GM21576 (cell line): ENCODE measurements at regions not wholly inside any gene's neighbourhood (a gene's known extent, or its start where the extent isn't known, plus 50 kb on each side); places are given as distances from the start of the nearest gene placed in this dataset.

Experiments
- ATAC-seq: cut with Tn5 transposase; IDR thresholded peaks from one replicate; pipeline ENCODE4 v1.9.1; 2021; ENCODE audit warnings: mild to moderate bottlenecking, moderate library complexity; ENCODE audit not compliant: unreplicated experiment

DNA sequence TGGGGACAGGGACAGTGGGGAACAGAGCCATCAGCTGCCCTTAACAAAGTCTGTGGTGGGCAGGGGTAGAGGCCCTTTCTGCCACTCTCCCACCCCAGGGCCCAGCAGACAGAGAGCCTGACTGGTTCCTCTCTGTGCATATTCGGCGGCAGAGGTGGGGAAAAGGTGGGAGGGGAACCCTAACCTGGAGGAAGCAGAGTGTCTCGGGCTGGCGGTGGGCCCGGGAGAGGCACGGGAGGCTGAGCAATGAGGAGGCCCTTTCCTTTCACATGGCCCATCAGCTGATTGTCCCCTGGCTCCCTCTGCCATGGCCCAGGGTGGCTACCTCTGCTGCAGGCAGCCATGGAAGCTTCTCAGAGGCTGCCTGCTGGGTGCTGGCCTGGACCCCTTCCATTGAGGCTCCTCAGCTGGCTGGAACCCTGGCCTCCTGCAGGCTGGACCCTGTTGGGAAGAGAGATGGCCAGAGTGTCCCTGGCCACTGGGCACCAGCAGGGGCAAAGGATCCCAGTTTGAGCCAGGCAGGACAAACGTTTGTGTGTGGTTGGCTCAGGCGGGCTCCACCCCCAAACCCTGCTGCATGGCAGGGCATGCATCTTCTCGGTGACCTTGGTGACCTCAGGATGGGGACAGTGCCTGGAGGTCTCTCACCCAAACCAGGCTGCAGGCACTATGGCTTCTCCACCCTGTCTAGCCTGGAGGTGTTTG, 202.8 kb upstream of the ZNF536 start:
- ATAC-seq, result no peak

DNA sequence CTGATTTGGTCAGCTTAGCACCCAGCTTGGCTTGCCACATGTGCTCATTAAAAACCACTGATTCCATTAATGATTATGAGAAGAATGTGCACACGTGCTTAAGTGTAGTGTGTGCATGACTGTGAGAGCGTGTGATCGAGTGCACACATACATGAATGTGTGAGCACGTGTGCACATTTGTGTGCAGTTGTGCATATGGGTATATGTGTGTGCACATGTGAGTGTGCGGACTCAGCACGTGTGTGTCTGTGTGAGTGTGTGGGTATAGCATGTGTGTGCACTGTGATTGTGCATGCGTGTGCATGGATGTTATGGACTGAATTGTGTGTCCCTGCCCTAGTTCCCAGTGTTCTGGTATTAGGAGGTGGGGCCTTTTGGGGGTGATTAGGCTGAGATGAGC, 202.1 kb upstream of the ZNF536 start:
- no peak for ATAC-seq

- ATAC-seq, result no peak
These were observed 201.6 kb upstream of the ZNF536 start for GRCh38 chr19:30170495-30171137.

- ATAC-seq, result no peak
These were observed 201.0 kb upstream of the ZNF536 start for GRCh38 chr19:30171138-30171635.

GRCh38 chr19:30171795-30172612, 200.2 kb upstream of the ZNF536 start:
- ATAC-seq, result no peak

DNA sequence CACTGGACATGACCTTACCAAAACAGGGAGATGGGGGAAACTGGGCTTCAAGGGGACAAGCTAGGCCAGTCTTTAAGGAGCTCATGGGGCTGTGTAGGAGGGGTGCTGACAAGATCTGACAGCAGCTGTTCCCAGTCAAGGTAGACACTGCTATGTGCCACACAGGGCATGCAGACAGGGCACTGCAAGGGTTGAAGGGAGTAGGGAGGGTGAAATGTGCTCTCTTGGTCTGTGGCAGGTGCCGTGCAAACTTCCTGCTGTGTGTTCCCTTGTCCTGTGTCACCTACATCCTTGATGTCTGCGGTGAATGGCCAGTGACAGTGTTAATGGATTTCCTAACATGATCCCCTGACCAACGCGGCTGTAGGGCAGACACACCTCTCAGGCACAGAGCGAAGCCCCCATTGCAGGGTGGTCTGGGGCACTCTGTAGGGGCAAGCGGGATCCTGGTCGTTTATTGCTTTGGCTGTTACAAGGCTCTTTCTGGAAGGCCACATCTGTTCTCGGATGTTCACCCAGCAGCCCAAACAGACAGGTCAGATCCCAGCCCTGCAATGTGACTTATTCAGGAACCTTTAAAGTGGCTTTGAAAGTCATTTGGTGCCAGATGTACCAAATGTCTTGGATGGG, 199.5 kb upstream of the ZNF536 start:
- no peak for ATAC-seq

DNA sequence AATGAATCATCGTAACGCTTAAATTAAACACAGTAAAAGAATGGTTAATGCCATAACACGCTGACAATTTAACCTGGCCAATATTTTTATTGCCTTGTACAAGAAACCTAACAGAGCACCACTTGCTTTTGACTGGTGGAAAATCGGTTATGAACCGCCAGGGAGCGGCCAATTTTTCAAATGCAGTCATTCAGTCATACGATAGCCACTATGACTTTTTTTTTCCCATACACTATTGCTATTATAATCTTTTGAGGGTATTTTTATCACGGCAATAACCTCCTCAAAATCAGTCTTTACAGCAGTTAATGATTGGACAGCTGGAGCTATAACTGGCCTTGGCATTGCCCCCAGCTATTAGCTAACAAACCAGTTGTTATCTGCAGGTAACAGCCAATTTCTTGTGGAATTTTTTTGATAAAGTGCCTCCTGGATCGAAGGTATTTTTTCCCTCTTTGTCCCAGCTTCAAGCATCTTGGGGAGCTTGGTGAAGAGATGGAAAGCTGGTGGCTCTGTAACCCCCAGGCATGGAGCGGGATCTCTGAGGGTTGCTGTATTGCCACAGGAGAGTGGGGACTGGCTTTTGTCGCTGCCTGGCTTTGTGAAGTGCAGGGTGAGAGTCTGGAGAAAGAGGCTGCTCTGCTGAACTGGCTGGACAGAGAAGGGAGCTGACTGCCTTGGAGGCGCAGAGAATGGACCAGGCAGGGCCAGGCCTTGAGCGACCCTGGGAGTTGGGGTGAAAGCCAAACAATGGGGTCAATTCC, 198.4 kb upstream of the ZNF536 start:
- ATAC-seq, result no peak

DNA sequence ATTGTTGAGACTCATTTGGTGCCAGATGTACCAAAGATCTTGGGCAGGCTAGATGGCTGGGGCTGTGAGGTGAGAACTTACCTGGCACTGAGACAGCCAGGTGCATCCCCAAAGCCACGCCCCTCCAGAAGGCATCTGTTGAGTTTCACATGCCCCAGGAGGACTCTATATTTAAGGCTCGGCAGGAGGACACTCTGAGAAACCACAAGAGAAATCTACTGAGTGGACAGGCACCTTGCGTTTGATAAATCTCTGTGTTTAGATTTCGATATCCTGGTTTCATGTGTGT, 197.9 kb upstream of the ZNF536 start:
- no peak for ATAC-seq

GRCh38 chr19:30174791-30175190, 197.4 kb upstream of the ZNF536 start:
- no peak for ATAC-seq

- no peak for ATAC-seq
These were observed 196.2 kb upstream of the ZNF536 start for GRCh38 chr19:30175987-30176386.

- no peak for ATAC-seq
These were observed 193.3 kb upstream of the ZNF536 start for GRCh38 chr19:30178721-30179402.

DNA sequence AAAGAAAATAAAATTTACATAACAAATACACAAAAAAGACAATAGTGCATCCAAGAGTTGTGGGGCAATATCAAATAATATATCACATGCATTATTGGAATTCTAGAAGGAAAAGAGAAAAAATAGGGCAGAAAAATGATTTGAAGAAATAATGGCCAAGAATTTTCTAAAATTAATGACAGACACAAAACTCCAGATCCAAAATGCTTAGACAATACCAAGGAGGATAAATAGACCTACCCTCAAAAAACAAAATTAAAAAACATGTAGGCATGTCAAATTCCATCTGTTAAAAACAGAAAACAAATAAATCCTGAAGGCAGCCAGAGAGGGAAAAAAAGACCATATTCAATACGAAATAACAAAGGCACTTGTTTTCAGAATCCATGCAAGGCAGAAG, 191.5 kb upstream of the ZNF536 start:
- ATAC-seq, result no peak

DNA sequence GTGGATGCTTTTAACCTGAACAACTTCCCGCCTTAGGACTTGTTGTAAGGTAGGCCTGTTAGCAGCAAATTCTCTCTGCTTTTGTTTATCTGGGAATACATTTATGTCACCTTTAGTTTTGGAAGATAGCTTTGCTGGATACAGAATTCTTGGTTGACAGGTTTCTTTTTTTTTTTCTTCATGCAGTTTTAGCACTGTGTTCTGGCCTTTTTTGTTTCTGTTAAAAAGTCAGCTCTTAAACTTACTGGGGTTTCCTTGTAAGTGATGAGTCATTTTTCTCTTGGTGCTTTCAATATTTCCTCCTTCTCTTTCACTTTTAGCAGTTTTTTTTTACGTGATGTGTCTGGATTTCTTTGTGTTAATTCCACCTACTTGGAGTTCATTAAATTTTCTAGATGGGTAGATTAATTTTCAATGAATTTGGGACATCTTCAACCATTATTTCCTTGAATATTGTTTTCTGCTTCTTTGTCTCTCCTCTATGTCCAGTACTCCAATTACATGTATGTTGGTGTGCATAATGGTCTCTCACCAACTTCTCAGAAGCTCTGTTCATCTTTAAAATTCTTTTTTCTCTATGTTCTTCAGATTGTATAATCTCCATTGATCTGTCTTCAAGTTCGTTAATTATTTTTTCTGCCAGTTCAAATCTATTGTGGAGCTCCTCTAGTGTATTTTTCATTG, 188.2 kb upstream of the ZNF536 start:
- ATAC-seq, result no peak

GRCh38 chr19:30202060-30202600, 170.1 kb upstream of the ZNF536 start:
- no peak for ATAC-seq

DNA sequence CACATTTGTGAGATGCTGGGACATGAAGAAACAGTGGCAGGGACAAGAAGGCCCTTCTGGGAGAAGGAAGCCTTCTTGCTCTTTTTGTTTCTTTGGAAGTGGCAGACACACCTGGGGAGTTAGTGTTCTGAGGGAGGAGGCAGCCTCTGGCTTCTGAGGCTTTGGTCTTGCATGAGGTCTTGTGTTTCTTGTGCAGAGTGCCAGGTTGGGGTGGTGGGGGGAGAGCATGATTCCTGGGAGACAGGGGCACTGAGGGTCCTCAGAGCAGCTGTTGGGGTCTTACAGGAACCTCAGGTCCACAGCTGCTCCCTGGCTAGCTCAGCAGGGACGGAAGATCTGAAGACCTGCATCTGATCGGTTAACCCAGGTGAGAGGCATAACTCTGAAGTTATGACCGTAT, 167.5 kb upstream of the ZNF536 start:
- no peak for ATAC-seq

- ATAC-seq, result no peak
These were observed 166.0 kb upstream of the ZNF536 start for GRCh38 chr19:30206187-30206586.

- ATAC-seq, result no peak
These were observed 164.8 kb upstream of the ZNF536 start for GRCh38 chr19:30207357-30207756.

GRCh38 chr19:30208436-30209060, 163.6 kb upstream of the ZNF536 start:
- ATAC-seq, result no peak
